ENCODE measurements at regions not wholly inside any gene's neighbourhood (a gene's known extent, or its start where the extent isn't known, plus 50 kb on each side); places are given as distances from the start of the nearest gene placed in this dataset.
A peak's percentile ranks its signal among the peaks of the same experiment; 100 is the strongest.

DNA sequence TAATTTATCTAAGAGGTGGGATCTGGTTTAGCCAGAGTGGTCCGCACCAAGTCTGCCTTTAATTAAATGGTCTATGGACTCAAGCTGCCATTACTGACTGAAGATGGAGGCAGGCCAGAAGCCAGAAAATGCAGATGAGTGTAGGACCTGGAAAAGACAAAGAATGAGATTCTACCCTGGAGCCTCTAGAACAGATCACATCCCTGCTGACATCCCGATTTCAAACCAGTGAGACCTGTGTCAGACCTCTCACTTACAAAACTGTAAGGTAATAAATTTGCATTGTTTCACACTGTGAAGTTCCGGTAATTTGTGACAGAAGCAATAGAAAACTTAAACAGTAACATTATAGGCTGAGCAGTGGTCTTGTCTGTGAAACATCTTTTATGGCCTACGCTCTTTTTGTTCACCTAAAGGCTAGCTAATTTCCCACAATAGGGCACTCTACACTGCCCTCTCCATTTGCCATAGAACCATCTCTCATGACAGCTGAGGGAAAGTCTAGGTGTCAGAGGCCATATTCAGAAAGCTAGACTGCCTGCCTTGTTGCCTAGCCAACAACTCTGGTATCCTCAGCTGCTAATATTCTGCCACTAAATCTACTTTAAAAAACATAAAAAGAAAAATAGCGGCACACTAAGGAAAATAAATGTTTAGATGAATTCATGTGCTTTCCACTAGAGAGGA, 1396.2 kb upstream of the PIK3C3 start:
- peaks cover 0 to 21% (median 11%) of the 10 kb centered on the region in 8 donors for H3K9me3 Mint-ChIP-seq
- H3K27ac Mint-ChIP-seq: no peak overlapping the region

GRCh38 chr18:40555914-40556313, 1399.1 kb upstream of the PIK3C3 start:
- Mint-ChIP-seq H3K4me3 (no peak overlapping the region), H3K9me3 (peaks cover 0 to 22% (median 10%) of the 10 kb centered on the region in 8 donors), H3K27me3 (no peaks in the 10 kb centered on the region), H3K27ac (no peak overlapping the region), H3K4me1 (no peaks in the 10 kb centered on the region), H3K36me3 (no peaks in the 10 kb centered on the region)
- H3K36me3 ChIP-seq (ENCODE audit: insufficient read depth, low read length): no peaks in the 10 kb centered on the region
- no peak overlapping the region for H3K27ac ChIP-seq (ENCODE audit: low read depth, low read length)
- H3K27me3 ChIP-seq (ENCODE audit: insufficient read depth, low read length): no peaks in the 10 kb centered on the region
- intact Hi-C loops (cut with micrococcal nuclease): no loop called here
- H3K4me3 ChIP-seq (ENCODE audit: low read length in 2 of 2): no peak overlapping the region
- CTCF ChIA-PET (ENCODE audit: partially characterized antibody): no interaction called here
- no peaks in the 10 kb centered on the region for H3K4me1 ChIP-seq (ENCODE audit: insufficient read depth, low read length)
- POLR2A ChIA-PET (ENCODE audit: partially characterized antibody): no interaction called here
- no peaks in the 10 kb centered on the region for H3K9me3 ChIP-seq (ENCODE audit: control insufficient read depth in 1 of 2, low read length in 2 of 2)
- no peak for DNase-seq

More for the DNA sequence above, 1396.2 kb upstream of the PIK3C3 start:
- POLR2A ChIA-PET (ENCODE audit: partially characterized antibody): no interaction called here
- no peak for DNase-seq
- CTCF ChIA-PET (ENCODE audit: partially characterized antibody): no interaction called here
- Mint-ChIP-seq H3K4me1 (no peaks in the 10 kb centered on the region), H3K4me3 (no peak overlapping the region), H3K27me3 (no peaks in the 10 kb centered on the region), H3K36me3 (no peaks in the 10 kb centered on the region)
- Histone ChIP-seq H3K4me1 (ENCODE audit: insufficient read depth, low read length) (no peaks in the 10 kb centered on the region), H3K36me3 (ENCODE audit: insufficient read depth, low read length) (no peaks in the 10 kb centered on the region), H3K9me3 (ENCODE audit: control insufficient read depth in 1 of 2, low read length in 2 of 2) (no peaks in the 10 kb centered on the region), H3K4me3 (ENCODE audit: low read length in 2 of 2) (no peak overlapping the region), H3K27me3 (ENCODE audit: insufficient read depth, low read length) (no peaks in the 10 kb centered on the region), H3K27ac (ENCODE audit: low read depth, low read length) (no peak overlapping the region)
- intact Hi-C loops (cut with micrococcal nuclease): no loop called here

- CTCF ChIA-PET (ENCODE audit: partially characterized antibody): no interaction called here
- DNase-seq: no peak
Measured at GRCh38 chr18:40553029-40553428, 1402.0 kb upstream of the PIK3C3 start.

DNA sequence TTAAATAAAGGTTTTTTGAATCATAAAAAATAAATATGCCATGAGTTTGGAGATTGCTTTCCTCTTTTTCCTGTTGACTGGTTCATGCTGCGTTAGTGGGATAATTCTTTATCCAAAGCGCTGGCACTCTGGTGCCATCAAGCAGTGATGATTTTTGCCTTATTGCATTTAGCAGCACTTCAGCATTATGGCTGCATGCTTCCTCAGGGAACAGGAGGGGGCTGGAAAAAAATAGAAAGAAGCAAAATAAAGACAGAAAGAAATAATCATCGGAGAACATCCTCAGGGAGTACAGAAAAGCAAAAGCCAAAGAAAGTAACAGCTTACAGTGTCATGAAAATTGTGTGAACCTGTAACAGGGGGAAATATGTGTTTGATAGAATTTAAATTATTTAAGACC, 1408.2 kb upstream of the PIK3C3 start:
- CTCF ChIA-PET (ENCODE audit: partially characterized antibody): no interaction called here

More at GRCh38 chr18:40553029-40553428, 1402.0 kb upstream of the PIK3C3 start:
- Mint-ChIP-seq H3K9me3 (peaks cover 0 to 16% (median 5%) of the 10 kb centered on the region in 8 donors), H3K4me1 (no peaks in the 10 kb centered on the region), H3K36me3 (no peaks in the 10 kb centered on the region), H3K27ac (no peak overlapping the region), H3K27me3 (no peaks in the 10 kb centered on the region), H3K4me3 (no peak overlapping the region)
- no peak overlapping the region for H3K27ac ChIP-seq (ENCODE audit: low read depth, low read length)
- intact Hi-C loops (cut with micrococcal nuclease): no loop called here
- H3K9me3 ChIP-seq (ENCODE audit: control insufficient read depth in 1 of 2, low read length in 2 of 2): no peaks in the 10 kb centered on the region
- no peaks in the 10 kb centered on the region for H3K36me3 ChIP-seq (ENCODE audit: insufficient read depth, low read length)
- no peak overlapping the region for H3K4me3 ChIP-seq (ENCODE audit: low read length in 2 of 2)
- H3K27me3 ChIP-seq (ENCODE audit: insufficient read depth, low read length): no peaks in the 10 kb centered on the region
- POLR2A ChIA-PET (ENCODE audit: partially characterized antibody): no interaction called here
- no peaks in the 10 kb centered on the region for H3K4me1 ChIP-seq (ENCODE audit: insufficient read depth, low read length)

DNA sequence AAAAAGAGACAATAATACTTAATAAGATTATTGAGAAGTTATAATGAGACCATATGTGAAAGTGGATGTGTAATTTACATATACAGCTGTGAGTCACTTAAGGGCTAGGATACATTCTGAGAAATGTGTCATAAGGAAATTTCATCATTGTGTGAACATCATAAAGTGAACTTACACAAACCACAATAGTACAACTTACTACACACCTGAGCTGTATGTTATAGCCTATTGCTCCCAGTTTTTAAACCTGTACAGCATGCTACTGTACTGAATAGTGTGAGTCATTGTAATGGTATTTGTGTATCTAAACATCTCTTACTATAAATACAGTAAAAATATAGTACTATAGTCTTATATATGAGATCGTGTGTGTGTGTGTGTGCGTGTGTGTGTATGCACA, 1420.3 kb upstream of the PIK3C3 start:
- H3K27ac ChIP-seq (ENCODE audit: low read depth, low read length): no peak overlapping the region
- no peaks in the 10 kb centered on the region for H3K9me3 ChIP-seq (ENCODE audit: control insufficient read depth in 1 of 2, low read length in 2 of 2)
- Mint-ChIP-seq H3K4me3 (no peak overlapping the region), H3K4me1 (no peaks in the 10 kb centered on the region), H3K9me3 (peaks cover 0 to 24% (median 9%) of the 10 kb centered on the region in 8 donors), H3K27me3 (no peaks in the 10 kb centered on the region), H3K27ac (no peak overlapping the region), H3K36me3 (no peaks in the 10 kb centered on the region)
- POLR2A ChIA-PET (ENCODE audit: partially characterized antibody): no interaction called here
- intact Hi-C loops (cut with micrococcal nuclease): no loop called here
- no peak for DNase-seq
- H3K4me1 ChIP-seq (ENCODE audit: insufficient read depth, low read length): no peaks in the 10 kb centered on the region
- no peak overlapping the region for H3K4me3 ChIP-seq (ENCODE audit: low read length in 2 of 2)
- no peaks in the 10 kb centered on the region for H3K36me3 ChIP-seq (ENCODE audit: insufficient read depth, low read length)
- CTCF ChIA-PET (ENCODE audit: partially characterized antibody): no interaction called here
- no peaks in the 10 kb centered on the region for H3K27me3 ChIP-seq (ENCODE audit: insufficient read depth, low read length)

More for the DNA sequence above, 1408.2 kb upstream of the PIK3C3 start:
- Histone ChIP-seq H3K9me3 (ENCODE audit: control insufficient read depth in 1 of 2, low read length in 2 of 2) (no peaks in the 10 kb centered on the region), H3K36me3 (ENCODE audit: insufficient read depth, low read length) (no peaks in the 10 kb centered on the region), H3K4me1 (ENCODE audit: insufficient read depth, low read length) (no peaks in the 10 kb centered on the region), H3K27me3 (ENCODE audit: insufficient read depth, low read length) (no peaks in the 10 kb centered on the region), H3K4me3 (ENCODE audit: low read length in 2 of 2) (no peak overlapping the region), H3K27ac (ENCODE audit: low read depth, low read length) (no peak overlapping the region)
- no peaks in the 10 kb centered on the region for H3K36me3 Mint-ChIP-seq
- no peaks in the 10 kb centered on the region for H3K4me1 Mint-ChIP-seq
- no peaks in the 10 kb centered on the region for H3K27me3 Mint-ChIP-seq
- POLR2A ChIA-PET (ENCODE audit: partially characterized antibody): no interaction called here
- no peak for DNase-seq
- intact Hi-C loops (cut with micrococcal nuclease): no loop called here
- peaks cover 0 to 18% (median 3%) of the 10 kb centered on the region in 8 donors for H3K9me3 Mint-ChIP-seq
- no peak overlapping the region for H3K4me3 Mint-ChIP-seq
- no peak overlapping the region for H3K27ac Mint-ChIP-seq

DNA sequence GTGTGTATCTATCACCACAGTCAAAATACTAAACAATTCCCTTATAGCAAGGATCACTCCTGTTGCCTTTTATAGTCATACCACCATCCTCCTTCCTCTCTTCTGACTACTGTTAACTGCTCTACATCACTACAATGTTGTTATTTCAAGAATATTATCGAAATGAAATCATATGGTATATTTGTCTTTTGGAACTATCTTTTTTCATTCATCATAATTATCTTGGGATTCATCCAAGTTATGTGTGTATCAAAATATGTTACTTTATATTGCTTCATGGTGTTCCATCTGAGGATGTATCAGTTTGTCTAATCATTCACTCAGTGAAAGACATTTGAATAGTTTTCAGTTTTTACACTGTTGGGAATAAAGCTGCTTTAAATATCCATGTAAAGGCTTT, 1423.0 kb upstream of the PIK3C3 start:
- no peaks in the 10 kb centered on the region for H3K4me1 Mint-ChIP-seq
- intact Hi-C loops (cut with micrococcal nuclease): no loop called here
- CTCF ChIA-PET (ENCODE audit: partially characterized antibody): no interaction called here
- no peak for DNase-seq
- no peaks in the 10 kb centered on the region for H3K36me3 ChIP-seq (ENCODE audit: insufficient read depth, low read length)
- H3K27ac Mint-ChIP-seq: no peak overlapping the region
- no peak overlapping the region for H3K27ac ChIP-seq (ENCODE audit: low read depth, low read length)
- H3K9me3 ChIP-seq (ENCODE audit: control insufficient read depth in 1 of 2, low read length in 2 of 2): no peaks in the 10 kb centered on the region
- no peaks in the 10 kb centered on the region for H3K27me3 Mint-ChIP-seq
- H3K9me3 Mint-ChIP-seq: peaks cover 0 to 25% (median 7%) of the 10 kb centered on the region in 8 donors
- peak overlapping the region in 1 of 8 donors; percentile 8 for H3K4me3 Mint-ChIP-seq
- no peak overlapping the region for H3K4me3 ChIP-seq (ENCODE audit: low read length in 2 of 2)
- POLR2A ChIA-PET (ENCODE audit: partially characterized antibody): no interaction called here
- no peaks in the 10 kb centered on the region for H3K4me1 ChIP-seq (ENCODE audit: insufficient read depth, low read length)
- no peaks in the 10 kb centered on the region for H3K36me3 Mint-ChIP-seq
- no peaks in the 10 kb centered on the region for H3K27me3 ChIP-seq (ENCODE audit: insufficient read depth, low read length)

- no peaks in the 10 kb centered on the region for H3K36me3 ChIP-seq (ENCODE audit: insufficient read depth, low read length)
- H3K4me3 ChIP-seq (ENCODE audit: low read length in 2 of 2): no peak overlapping the region
- no peak for DNase-seq
- no peaks in the 10 kb centered on the region for H3K4me1 Mint-ChIP-seq
- intact Hi-C loops (cut with micrococcal nuclease): no loop called here
- H3K27ac Mint-ChIP-seq: no peak overlapping the region
- H3K4me3 Mint-ChIP-seq: no peak overlapping the region
- ChIA-PET CTCF (ENCODE audit: partially characterized antibody) (no interaction called here), POLR2A (ENCODE audit: partially characterized antibody) (no interaction called here)
- H3K27me3 Mint-ChIP-seq: no peaks in the 10 kb centered on the region
- H3K4me1 ChIP-seq (ENCODE audit: insufficient read depth, low read length): no peaks in the 10 kb centered on the region
- no peaks in the 10 kb centered on the region for H3K9me3 ChIP-seq (ENCODE audit: control insufficient read depth in 1 of 2, low read length in 2 of 2)
- no peaks in the 10 kb centered on the region for H3K27me3 ChIP-seq (ENCODE audit: insufficient read depth, low read length)
- H3K27ac ChIP-seq (ENCODE audit: low read depth, low read length): no peak overlapping the region
- no peaks in the 10 kb centered on the region for H3K36me3 Mint-ChIP-seq
- H3K9me3 Mint-ChIP-seq: peaks cover 0 to 21% (median 7%) of the 10 kb centered on the region in 8 donors
Measured at GRCh38 chr18:40531051-40531450, 1424.0 kb upstream of the PIK3C3 start.

DNA sequence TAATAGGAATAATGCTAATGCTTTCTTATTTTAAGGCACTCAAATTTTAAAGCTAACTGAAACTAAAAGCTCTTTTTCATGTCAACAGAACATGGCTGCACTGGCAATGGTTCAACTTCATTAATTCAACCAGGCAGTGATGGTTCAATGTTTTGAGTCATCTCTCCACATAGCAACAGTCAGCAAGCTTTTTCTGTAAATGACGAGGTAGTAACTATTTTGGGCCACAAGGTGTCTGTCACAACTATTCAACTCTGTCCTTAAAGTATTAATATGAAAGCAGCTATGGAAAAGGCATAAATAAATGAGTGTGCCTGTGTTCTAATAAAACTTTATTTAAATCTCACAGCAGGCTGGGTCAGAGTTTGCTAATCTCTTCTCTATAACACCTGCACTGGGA, 1425.6 kb upstream of the PIK3C3 start:
- POLR2A ChIA-PET (ENCODE audit: partially characterized antibody): no interaction called here
- Histone ChIP-seq H3K4me1 (ENCODE audit: insufficient read depth, low read length) (no peaks in the 10 kb centered on the region), H3K27me3 (ENCODE audit: insufficient read depth, low read length) (no peaks in the 10 kb centered on the region), H3K27ac (ENCODE audit: low read depth, low read length) (no peak overlapping the region), H3K36me3 (ENCODE audit: insufficient read depth, low read length) (no peaks in the 10 kb centered on the region), H3K9me3 (ENCODE audit: control insufficient read depth in 1 of 2, low read length in 2 of 2) (no peaks in the 10 kb centered on the region), H3K4me3 (ENCODE audit: low read length in 2 of 2) (no peak overlapping the region)
- H3K36me3 Mint-ChIP-seq: no peaks in the 10 kb centered on the region
- H3K9me3 Mint-ChIP-seq: peaks cover 0 to 21% (median 5%) of the 10 kb centered on the region in 8 donors
- no peak overlapping the region for H3K27ac Mint-ChIP-seq
- no peaks in the 10 kb centered on the region for H3K27me3 Mint-ChIP-seq
- H3K4me1 Mint-ChIP-seq: no peaks in the 10 kb centered on the region
- DNase-seq: no peak
- intact Hi-C loops (cut with micrococcal nuclease): no loop called here
- CTCF ChIA-PET (ENCODE audit: partially characterized antibody): no interaction called here
- no peak overlapping the region for H3K4me3 Mint-ChIP-seq

Data from CD4-positive, alpha-beta memory T cell (primary cell).